DMS114 treated with DMSO at 0.1 percent for 48 hours (cell line): ENCODE measurements at regions not wholly inside any gene's neighbourhood (a gene's known extent, or its start where the extent isn't known, plus 50 kb on each side); places are given as distances from the start of the nearest gene placed in this dataset.
A peak's percentile ranks its signal among the peaks of the same experiment; 100 is the strongest.
"Not testable (repeated sequence)": the region's sequence is repeated elsewhere in the genome, so short reads cannot be mapped to it uniquely, and the experiment has no call there.

Source experiments
- DNase-seq: peaks from one replicate; lab custom pipeline; 2025; ENCODE audit not compliant: unreplicated experiment; lab: John Stamatoyannopoulos, UW

DNA sequence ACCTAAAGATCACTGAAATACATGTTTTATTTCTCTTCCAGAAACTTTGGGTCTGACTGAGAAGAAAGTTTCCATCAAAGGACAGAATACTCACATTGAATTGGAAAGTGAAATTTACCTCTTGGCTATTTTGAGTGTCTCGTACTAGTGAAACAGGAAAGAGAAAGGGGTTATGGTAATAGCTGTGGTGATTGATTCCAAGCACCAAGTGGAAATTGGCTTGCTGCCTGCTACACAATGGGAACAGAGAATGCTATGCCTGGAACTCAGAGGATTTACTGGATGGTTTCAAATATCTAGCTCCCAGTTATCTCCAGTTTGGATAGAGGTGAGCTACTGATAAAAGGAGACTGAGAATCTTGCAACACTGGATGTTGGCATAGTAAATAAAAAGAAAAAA, 492.8 kb upstream of the FSIP2 start:
- no peak for DNase-seq

DNA sequence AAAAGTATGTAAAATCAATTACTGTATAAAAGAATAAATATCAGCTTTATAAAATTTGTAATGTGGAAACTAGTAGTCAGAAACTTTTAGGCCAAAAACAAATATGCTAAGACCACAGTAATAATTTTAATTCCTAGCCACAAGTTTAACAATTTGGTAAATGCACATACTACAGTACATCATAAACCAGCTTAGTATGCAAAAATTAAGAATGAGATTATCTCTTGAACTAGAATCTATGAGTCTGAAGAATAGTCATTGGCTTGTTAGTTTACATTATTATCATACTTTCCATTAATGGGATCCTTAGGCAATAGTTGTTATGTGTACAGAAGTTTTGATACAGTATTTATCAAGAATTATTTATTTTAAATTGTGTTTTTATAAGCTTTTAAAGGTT, 491.9 kb upstream of the FSIP2 start:
- no peak for DNase-seq

DNA sequence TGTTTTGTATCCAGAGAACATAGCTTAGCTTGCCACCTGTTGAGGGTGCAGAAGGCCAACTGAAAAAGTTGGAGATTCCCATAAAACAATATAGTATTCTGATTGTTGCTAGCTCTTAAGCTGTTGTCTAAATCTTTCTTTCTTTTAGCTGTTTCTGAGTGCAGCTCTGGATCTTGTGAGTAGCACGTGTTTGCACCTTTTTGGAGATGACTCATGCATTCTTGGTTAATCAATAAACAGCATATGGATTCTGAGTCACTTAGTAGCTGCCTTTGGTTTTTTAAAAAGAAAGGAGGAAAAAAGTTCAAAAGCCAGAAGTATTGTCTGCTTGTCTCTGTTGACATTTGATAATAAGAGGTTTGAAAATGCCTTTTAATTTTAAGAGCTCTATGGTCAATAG, 483.0 kb upstream of the FSIP2 start:
- no peak for DNase-seq

DNA sequence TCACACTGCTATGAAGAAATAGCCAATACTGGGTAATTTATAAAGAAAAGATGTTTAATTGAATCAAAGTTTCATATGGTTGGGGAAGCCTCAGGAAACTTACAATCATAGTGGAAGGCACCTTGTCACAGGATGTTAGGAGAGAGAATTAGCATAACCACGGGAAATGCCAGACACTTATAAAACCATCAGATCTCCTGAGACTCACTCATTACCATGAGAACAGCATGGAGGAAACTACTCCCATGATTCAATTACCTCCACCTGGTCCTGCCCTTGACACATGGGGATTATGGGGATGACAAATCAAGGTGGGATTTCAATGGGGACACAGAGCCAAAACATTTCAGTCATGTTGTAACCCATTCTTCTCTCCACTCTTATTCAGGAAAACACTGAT, 472.9 kb upstream of the FSIP2 start:
- no peak for DNase-seq

DNA sequence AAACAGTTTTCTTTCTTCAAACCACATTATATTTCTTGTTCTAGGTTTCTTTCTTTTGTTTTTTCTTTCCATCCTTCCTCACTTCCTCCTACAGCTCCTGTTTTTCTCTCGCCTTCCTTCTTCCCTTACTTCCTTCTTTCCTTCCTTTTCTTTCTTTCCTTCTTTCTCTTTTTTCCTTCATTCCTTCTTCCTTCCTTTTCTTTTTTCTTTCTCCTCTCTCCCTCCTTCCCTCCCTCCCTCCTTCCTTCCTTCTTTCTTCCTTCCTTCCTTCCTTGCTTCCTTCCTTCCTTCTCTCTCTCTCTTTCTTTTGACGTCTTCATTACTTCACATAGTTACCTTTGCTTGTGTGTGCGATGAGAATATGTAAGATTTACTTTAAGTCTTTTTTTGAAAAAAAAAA, 470.0 kb upstream of the FSIP2 start:
- no peak for DNase-seq

DNA sequence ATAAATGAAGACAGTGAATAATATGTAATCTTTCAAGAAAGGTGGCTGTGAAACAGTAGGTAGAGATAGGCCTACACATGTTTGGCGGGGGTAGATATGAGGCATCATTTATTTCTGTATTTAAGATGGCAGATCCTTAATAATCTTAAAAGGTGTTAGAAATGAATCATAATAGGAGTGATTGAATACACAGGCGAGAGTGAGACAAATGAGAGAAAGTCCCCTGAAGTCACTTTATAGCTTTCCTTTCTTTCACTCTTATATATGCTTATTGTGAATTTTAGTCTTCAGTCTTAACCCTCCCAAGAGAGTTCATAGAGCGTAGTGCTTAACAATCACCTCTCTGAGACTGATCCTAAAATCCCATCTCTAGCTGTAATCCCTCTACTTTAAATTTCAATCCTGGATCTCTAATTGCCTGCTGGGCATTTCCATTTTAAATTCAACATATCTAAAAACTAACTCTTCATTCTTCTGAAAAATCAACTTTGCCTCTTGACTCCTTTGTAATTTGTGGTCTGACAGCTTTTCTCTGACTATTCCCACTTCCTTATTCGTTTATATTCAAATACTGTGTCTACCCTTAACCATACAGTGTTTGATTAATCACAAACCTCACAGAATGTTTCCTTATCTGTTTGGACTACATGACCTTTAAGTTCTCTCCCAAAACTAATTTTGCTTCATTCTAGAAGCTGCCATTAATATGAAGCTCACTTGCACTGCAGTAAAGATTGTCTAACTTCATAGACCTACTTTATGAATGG, 463.7 kb upstream of the FSIP2 start:
- DNase-seq = no peak

DNA sequence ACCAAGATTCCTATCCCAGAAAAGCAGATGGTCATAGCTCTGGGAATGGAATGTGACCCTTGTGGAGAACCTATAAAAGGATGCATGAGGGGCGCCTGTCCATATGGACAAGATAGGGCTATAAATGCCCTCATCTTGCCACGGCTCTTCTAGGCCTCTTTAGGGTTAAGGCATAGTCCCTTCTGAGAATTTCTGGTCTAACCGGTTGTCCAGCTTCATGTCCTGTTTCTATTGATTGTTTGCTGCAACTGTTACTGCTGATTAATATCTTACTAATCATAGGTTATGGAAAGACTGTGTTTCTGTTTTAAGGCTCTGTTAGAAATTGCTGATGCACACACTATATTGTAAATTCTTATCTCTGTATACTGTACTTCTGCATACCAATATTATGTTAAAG, 462.6 kb upstream of the FSIP2 start:
- not testable (repeated sequence) for DNase-seq

DNA sequence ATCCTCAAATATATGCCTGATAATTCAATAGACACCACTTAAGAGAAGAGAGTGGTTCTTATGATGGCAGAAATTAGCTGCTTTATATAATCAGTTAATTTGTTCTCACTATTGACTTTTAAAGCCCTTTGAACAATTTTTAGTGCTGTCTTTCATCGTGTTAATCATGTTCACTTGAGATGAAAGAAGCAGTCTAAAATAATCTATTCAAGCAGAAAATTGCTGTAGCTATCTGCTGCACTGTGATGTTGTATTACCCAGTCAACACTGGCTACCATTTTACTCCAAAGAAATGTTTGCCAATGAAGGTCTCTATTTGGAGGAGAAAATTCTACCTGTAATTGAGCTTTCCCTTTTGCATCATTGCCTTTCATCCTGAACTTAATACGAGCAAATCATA, 459.8 kb upstream of the FSIP2 start:
- DNase-seq = no peak

DNA sequence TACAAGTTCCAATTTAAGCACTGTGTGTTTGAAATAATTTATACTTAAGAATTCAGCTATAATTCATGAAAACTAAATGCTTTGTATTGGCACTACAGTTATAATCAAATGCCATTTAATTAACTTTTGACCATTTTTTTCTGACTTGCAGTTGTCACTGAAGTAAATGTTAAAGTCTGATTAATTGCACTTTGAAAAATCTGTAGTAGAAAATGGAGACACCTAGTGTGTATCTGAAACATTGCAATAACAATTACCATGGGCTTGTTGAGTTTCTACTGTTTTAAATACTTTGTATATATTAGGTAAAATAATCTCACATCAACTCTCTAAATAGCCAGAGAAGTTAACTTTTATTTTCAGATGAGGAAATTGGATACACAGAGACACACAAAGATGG, 458.6 kb upstream of the FSIP2 start:
- peak; percentile 5 for DNase-seq

DNA sequence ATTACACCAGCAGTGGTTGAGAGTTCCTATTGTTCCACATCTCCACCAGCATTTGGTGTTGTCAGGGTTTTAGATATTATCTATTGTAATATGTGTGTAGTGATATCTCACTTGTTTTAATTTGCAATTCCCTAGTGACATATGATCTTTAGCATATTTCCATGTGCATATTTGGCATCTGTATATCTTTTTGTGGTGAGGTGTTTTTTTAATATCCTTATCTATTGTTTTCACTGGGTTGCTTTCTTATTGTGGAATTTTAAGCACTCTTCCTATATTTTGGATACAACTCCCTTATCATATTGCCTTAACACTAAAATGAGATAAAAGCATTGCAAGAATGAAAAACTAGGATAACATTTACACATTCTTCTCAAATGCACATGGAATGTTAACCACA, 453.9 kb upstream of the FSIP2 start:
- DNase-seq = no peak

DNA sequence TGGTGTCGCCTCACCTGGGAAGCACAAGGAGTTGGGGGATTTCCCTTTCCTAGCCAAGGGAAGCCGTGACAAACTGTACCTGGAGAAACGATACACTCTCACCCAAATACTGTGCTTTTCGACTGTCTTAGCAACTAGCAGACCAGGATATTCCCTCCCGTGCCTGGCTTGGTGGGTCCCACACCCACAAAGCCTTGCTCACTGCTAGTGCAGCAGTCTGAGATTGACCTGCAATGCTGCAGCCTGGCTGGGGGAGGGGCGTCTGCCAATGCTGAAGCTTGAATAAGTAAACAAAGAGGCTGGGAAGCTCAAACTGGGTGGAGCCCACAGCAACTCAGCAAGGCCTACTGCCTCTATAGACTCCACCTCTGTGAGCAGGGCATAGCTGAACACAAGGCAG, 448.6 kb upstream of the FSIP2 start:
- not testable (repeated sequence) for DNase-seq

DNA sequence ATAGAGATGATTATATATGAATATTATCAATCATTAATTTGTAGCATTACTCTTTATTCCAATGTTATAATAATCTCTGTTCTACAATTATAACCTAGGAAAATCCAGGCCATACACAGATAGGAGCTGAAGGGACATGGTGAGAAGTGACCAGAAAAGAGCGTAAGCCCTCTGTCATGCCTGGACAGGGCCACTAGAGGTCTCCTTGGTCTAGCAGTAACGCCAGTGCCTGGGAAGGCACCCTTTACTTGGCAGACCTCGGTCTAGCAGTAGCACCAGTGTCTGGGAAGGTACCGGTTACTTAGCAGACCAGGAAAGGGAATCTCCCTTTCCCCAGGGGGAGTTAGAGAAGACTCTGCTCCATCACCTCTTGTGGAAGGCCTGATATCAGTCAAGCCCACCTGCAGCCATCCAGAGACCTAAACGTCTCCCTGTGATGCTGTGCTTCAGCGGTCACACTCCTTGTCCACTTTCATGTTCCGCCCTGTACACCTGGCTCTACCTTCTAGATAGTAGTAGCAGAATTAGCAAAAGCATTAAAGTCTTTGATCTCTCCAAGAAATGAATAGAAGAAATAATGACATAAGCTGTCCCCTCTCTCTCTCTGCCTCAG, 447.5 kb upstream of the FSIP2 start:
- peak; percentile 15 for DNase-seq

DNA sequence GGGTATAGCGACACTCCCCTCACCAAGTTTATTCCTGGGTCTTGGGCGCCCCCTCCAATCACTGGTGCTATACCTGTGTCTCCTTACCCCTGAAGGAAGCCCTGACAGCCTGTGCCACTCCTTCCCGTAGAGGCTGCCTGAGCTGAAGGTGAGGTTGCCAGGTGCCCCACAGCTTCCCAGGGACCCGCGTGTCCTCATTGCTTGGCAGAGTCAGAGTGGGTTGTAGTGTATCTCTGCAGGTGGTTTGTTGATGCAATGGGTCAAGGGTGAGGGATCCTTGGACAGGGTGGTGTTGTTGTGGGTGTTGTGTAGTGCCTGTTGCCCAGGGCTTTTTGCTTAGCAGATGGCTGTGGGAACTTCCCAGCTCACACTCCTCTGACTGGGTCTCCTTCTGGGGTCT, 438.7 kb upstream of the FSIP2 start:
- DNase-seq = no peak

DNA sequence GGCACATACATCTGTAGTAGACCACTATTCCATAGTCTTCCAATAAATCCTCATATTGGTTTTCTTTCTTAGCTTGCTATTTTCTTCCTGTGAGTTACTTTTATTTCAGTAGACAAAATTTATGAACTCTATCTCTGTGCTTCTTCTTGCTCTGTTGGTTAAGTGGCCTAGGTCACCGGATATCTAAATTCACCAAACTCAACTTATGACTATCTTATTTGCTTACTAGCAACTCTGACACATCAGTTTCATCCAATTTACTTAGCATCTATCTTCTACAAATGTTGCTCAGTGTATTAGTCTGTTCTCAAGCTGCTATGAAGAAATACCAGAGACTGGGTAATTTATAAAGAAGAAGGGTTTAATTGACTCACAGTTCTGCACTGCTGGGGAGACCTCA, 432.5 kb upstream of the FSIP2 start:
- no peak for DNase-seq

DNA sequence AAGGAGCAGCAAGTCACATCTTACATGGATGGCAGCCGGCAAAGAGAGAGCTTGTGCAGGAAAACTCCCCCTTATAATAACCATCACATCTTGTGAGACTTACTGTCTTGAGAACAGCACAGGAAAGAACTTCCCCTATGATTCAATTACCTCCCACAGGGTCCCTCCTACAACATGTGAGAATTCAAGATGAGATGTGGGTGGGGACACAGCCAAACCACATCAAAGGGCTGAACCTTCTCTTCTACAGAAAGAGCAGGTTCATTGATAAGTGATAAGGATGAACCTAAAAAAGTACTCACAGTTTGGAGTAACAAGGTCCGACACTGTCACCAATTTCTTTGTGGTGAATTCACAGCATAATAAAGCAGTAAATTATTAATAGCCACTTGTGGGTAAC, 422.2 kb upstream of the FSIP2 start:
- DNase-seq = no peak

DNA sequence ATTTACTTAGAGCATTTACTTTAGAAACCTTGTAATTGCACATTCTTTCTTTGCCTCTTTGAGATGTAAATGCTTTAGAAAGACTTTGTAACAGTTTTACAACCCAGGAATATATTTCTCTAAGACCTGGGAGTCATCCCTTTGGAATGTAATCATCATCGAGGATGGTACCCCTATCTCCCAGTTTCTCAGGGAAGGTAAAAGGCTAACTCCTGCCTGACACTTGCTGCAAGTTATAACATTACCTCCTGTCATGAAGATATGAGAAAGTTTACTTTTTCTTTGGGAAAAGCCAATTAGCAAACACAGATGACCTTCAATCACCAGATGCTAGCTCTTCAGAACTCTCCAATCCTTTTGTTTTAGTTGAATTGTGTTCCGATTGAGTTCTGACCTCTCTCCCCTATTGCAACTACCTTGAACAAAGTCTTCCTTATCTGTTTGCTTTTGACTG, 420.3 kb upstream of the FSIP2 start:
- DNase-seq = no peak

DNA sequence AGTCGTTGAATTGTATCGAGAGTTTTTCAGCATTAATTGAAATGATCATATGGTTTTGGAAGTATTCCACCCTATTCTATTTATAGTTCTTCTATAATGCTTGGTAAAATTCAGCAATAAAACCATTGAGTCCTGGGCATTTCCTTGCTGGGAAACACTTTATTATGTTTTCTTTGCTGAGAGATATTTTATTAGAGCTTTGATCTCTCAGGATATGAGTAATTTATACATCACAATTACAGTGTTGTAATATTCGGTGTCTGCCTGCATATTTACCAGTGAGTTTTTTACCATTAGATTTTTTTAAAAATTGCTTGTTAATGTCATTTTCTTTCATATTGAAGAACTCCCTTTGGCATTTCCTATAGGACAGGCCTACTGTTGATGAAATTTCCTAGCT, 402.7 kb upstream of the FSIP2 start:
- no peak for DNase-seq

DNA sequence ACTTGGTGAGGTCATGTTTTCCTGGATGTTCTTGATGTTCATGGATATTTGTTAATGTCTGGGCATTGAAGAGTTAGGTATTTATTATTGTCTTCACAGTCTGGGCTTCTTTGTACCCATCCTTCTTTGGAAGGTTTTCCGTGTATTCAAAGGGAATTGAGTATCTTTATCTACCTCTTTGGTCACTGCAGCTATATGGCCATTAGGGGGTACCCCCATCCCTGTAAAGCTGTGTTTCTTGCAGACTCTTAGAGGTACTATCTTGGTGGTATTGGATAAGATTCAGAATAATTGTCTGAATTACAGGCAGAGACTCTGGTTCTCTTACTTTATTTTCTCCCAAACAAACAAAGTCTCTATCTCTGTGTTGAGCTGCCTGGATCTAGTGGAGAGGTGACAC, 401.6 kb upstream of the FSIP2 start:
- DNase-seq = no peak

DNA sequence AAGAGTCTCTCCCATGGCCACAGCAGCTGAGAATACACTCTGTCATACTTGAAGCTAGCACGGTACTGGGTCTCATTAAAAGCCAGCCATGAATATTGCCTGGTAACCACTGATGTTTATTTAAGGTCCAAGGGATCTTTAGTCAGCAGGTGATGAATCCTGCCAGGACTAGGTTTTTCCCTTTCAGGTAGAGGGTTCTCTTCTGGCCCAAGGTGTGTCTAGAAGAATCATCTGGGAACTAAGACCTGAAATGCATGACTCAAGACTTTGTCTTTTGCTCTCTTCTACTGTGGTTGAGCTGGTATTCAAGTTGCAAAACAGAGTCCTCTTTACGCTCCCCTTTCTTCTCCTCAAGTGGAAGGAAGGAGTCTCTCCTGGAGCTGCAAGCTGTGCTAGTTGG, 400.5 kb upstream of the FSIP2 start:
- no peak for DNase-seq

DNA sequence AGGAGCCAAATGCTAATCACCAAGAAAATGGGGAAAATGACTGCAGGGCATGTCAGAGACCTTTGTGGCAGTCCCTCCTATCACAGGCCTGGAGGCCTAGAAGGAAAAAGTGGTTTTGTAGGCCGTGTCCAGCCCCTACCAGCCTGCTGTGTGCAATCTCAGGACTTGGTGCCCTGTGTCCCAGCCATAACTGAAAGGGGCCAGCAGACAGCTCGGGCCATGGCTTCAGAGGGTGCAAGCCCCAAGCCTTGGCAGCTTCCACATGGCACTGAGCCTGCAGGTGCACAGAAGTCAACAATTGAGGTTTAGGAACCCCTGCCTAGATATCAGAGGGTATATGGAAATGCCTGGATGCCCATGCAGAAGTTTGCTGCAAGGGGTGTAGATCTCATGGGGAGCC, 391.2 kb upstream of the FSIP2 start:
- DNase-seq = no peak

DNA sequence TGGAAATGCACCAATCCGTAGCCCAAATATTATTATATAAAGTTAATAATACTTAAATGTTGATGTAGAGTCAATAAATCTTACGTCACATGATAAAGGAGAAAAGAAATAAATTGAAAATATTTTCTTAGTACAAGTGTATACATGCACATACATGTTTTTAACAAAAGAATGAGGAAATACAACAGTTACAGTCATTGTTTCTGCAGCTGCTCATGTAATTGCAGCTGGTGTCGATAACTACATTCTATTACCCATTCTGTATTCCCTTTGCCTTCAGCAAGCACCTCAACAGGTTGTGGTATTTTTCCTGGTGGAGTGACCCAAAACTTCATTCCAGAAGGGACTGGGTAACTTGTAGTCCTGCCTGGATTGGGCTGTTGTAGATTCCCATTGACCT, 377.8 kb upstream of the FSIP2 start:
- no peak for DNase-seq

DNA sequence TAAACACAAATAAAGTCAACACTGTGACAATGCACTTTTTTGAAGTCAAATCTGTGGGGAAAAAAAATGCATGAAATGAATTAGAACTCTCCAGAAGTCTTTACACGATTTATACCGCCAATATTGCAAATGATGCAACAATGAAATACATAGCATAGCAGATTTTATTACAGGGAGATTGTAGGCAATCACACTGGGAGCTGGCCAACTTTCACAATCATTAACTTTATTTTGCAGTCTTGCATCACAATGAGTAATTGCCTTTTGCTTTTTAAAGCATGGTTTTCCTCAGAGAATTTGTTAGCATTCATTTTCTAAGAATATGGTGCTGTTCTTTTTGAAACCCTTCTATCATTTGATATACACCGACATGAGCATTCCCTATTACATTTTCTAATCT, 366.4 kb upstream of the FSIP2 start:
- no peak for DNase-seq

DNA sequence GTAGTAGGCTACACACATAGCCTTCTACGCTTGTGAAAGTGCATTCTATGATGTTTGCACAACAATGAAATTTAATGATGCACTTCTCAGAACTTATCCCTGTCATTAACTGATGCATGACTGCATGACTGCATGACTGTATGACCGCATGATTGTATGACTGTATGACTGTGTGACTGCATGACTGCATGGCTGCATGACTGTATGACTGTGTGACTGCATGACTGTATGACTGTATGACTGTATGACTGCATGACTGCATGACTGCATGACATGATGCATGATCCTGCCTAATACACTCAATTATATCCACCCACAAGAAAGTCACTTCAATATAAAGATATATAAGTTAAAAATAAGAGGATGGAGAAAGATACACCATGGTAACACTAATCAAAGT, 365.4 kb upstream of the FSIP2 start:
- no peak for DNase-seq
